Smooth muscle cell of the brain vasculature (primary cell): ENCODE measurements at regions not wholly inside any gene's neighbourhood (a gene's known extent, or its start where the extent isn't known, plus 50 kb on each side); places are given as distances from the start of the nearest gene placed in this dataset.
"Not testable (repeated sequence)": the region's sequence is repeated elsewhere in the genome, so short reads cannot be mapped to it uniquely, and the experiment has no call there.

Source experiments
- DNase-seq: peaks from one replicate; pipeline ENCODE4 v3.0.0-alpha.2; 2012; ENCODE audit warnings: low read depth, low spot score

- DNase-seq: no peak
Measured at GRCh38 chr2:72078773-72079172, 68.9 kb downstream of the CYP26B1 start.

GRCh38 chr2:72077702-72078169, 69.9 kb downstream of the CYP26B1 start:
- DNase-seq: no peak

DNA sequence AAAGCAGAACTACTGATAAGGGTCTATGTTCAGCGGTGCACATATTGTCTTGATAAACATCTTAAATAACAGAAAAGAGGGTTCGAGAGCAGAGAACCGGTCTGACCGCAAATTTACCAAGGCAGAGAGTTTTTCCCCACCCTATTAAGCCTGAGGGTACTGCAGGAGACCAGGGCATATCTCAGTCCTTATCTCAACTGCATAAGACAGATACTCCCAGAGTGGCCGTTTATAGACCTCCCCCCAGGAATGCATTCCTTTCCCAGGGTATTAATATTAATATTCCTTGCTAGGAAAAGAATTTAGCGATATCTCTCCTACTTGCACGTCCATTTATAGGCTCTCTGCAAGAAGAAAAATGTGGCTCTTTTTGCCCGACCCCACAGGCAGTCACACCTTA, 74.3 kb downstream of the CYP26B1 start:
- DNase-seq: not testable (repeated sequence)

GRCh38 chr2:72064197-72064596, 83.5 kb downstream of the CYP26B1 start:
- not testable (repeated sequence) for DNase-seq

DNA sequence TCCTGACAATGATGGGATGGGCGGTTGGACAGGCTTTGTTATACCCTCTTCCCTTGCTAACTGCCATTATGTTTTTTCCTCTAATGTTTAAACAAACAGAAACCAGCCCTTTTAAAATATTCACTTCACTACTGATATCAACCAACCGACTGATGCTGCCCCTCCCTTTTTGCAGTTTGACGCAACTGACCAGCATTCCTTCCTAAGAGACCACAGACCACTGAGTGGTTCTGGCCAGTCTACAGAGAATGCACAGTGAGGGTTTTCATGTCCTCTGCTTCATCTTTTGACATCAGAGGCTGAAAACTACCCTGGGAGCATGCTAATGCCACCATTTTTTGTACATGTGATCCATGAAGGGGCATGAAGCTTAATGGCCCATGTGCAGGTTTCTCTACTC, 85.3 kb downstream of the CYP26B1 start:
- no peak for DNase-seq

DNA sequence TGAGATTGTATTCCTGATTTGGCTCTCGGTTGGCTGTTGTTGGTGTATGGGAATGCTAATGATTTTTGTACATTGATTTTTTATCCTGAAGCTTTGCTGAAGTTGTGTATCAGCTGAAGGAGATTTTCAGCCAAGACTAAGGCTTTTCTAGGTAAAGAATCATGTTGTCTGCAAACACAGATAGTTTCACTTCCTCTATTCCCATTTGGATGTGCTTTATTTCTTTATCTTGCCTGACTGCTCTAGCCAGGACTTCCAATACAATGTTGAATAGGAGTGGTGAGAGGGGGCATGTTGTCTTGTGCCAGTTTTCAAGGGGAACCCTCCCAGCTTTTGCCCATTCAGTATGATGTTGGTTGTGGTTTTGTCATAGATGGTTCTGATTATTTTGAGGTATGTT, 90.4 kb downstream of the CYP26B1 start:
- no peak for DNase-seq

DNA sequence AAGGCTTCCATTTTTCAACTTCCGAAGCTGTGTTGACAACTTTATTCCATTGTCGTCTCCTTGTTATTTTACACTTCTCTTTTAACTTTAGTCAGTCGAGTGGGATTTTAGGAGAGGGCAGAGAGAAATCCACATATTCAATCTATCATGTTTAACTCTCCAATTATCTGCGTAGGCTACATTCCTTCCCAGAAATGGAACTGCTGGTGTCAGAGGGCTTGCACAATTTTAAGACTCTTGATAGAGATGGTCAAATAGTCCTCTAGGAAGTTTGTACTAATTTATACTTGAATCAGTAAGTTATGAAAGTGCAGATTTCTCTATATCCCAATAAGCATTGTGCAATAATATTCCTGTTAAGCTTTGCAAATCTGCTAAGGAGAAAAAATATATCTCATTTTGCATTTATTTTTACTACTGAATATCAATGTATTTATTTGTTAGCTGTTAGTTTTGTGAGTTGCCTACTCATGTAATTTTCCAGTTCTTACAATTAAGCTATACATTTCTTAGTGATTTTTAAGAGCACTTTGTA, 95.6 kb downstream of the CYP26B1 start:
- DNase-seq: no peak

GRCh38 chr2:72051204-72051603, 96.5 kb downstream of the CYP26B1 start:
- DNase-seq: no peak

- DNase-seq: no peak
Measured at GRCh38 chr2:72050734-72051133, 96.9 kb downstream of the CYP26B1 start.

DNA sequence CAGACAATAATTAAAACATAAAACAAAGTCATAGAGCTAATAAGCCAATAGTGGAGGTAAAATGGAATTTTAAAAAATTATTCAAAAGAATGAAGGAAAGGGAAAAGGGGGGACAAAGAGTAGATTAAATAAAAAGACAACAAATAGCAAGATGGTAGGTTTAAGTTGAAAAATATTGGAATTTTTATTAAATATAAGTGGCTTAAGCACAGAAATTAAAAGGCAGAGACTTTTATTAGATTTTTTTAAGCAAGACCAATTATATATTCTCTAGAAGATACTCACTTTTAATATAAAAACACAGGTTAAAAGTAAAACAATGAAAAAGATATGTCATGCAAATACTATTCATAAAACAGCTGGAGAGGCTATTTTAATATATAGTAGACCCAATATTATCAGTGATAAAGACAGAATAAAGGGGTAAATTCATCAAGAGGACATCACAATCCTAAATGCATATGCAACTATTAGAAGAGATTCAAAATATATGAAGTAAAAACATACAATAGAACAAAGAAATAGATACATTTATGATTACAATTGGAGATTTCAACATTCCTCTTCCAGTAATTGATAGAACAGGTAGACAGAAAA, 98.7 kb downstream of the CYP26B1 start:
- DNase-seq: no peak

- no peak for DNase-seq
Measured at GRCh38 chr2:72043985-72044384, 103.7 kb downstream of the CYP26B1 start.

GRCh38 chr2:72041638-72042111, 106.0 kb downstream of the CYP26B1 start:
- no peak for DNase-seq

- no peak for DNase-seq
Measured at GRCh38 chr2:72040629-72041571, 106.8 kb downstream of the CYP26B1 start.

DNA sequence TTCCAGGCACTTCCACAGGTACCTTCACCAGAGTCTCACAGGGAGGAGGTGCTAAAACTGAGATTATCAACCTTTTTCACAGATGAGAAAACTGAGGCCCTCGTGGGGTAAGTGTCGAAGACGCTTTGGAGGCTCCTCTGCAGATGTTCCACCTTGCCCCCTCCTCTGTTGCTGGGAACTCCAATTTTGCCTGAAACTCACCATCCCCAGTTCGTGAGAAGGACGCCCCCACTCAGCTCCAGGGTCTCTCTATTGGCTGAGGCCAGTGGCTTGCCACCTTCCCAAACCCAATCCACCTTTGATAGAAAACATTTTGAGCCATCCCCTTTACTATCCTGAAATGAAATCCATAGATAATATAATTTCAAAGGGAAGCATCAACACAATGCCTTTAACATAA, 109.1 kb downstream of the CYP26B1 start:
- DNase-seq: no peak

- DNase-seq: no peak
Measured at GRCh38 chr2:72037261-72037666, 110.4 kb downstream of the CYP26B1 start.

DNA sequence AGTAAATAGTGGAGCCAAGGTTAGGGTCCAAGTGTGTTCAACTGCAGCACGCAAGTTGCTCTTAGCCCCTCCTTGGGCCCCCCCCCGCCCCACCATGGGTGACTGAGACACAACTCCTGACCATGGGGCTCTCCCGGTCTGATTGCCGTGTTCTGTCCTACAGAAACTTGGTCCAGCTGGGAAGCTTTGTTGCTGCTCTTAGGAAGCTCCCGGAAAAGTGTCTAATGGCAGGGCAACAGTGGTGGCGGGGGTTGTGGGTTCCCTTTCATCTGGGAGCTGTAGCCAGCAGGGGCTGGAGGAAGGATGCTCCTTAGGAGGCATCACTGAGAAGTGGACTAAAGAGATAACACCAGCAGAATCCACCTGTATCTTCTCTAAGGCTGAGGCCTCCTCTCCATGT, 111.1 kb downstream of the CYP26B1 start:
- no peak for DNase-seq

GRCh38 chr2:72036173-72036545, 111.5 kb downstream of the CYP26B1 start:
- DNase-seq: no peak

DNA sequence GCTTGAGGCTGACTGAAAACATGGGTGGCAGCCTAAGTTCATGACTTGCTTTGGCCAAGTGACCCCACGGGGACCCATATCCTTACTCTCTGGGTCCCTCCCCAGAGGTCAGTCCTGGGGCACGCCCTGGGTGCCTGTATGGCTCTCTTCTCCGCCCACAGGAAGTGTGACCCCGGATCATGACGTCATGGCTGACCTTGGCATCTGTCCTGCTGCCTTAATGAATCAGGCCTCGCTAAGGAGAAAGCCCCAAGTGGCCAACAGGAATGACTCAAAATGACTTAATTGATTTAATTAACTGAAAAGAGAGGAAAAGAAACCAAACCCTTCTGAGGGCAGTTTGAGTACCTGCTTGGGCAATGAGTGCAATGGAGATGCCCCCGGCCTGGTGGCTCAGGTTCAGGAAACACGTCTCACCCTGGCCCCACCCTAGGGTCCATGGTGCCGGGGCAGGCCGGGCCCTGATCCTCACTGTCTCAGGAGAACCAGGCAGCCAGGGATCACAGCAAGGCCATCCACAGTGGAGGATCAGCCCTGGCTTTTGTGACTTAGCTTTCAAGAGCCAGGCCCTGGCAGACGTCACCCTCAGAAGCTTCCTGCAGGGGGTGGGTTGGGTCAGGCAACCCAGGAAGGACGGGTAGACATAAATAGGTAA, 112.0 kb downstream of the CYP26B1 start:
- DNase-seq: no peak

DNA sequence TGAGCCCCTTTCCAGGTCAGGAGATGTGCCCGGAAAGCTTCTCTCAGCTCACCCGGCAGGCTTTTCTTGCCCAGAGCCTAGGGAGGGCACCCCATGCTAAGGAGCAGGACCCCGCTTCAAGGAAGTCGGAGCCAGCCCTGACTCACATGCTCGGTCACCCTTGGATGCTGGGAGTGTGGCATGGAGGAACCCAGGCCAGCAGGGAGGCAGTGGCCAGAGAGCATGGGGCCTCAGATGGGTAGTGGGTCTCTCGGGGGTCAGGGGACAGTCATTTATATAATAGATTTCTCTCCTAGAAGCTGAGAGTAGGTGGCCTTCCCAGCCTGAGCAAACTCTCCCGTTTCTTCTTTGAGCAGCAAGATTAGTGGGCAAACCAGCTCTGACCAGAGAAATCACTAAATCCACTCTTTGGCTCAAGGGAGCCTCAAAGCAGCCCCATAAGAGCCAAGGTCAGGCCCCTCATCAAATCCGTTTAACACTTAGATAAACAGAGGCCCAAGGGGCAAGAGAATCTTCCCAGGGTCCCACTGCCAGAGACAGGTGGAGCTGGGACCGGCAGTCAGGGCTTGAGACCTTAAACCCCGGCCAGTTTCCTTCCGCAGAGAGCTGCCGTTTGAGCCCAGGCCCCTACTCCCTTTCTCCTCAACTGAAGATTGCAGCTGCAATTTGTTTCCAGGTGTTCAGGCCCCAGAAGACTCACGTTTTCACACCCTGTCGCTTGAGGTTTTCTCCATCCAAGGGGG, 113.1 kb downstream of the CYP26B1 start:
- DNase-seq: no peak

- no peak for DNase-seq
Measured at GRCh38 chr2:72033636-72034035, 114.0 kb downstream of the CYP26B1 start.

DNA sequence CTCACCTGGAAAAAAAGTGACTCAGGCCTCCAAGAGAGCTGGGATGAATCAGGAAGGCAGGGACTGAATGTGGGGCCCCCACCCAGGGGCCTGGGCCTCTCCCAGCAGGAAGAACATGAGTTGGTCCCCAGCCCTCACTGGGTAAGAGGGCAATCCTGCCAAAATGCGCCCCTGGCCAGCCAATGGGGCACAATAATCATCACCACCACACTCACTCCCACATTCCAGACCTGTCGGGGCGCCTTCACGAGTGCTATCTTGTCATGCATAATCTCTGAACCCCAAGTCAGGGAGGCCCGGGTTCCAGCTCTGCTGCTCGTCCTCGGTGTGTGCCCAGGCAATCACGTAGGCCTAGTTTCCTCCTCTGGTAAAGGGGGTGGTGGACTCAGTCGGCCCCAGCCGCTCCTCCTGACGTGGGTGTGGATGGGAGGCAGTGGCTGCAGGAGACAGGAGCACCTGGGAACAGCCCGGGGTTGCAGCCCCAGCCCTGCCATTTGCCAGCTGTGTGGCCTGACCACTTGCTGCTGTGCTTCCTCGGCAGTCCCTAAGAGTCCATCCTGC, 115.1 kb downstream of the CYP26B1 start:
- DNase-seq: no peak
